Natural killer cell (primary cell): ENCODE measurements at regions not wholly inside any gene's neighbourhood (a gene's known extent, or its start where the extent isn't known, plus 50 kb on each side); places are given as distances from the start of the nearest gene placed in this dataset.

Experiments used
- ATAC-seq, 3 donors: fragments of 150-1000 bp in 2 of 3; fragments of 200-7000 bp in 1 of 3; cut with Tn5 transposase; 1 replicate in 1 of 3; 2 replicates in 2 of 3; pipeline ENCODE4 v1.10.0; 2021; ENCODE audit warnings: mild to moderate bottlenecking in 2 of 3, moderate library complexity in 2 of 3
- DNase-seq, 2 donors: peaks; one replicate each; pipeline versions ENCODE4 v3.0.0 to v3.0.0-alpha.2; 2013 to 2021; ENCODE audit warnings: mixed read lengths in 1 of 2
- H3K27ac ChIP-seq: one replicate; pipeline ENCODE4 v1.5.1; 2013; ENCODE audit warnings: mild to moderate bottlenecking, low read length
- H3K27me3 ChIP-seq: one replicate; pipeline ENCODE4 v1.6.1; 2013; ENCODE audit warnings: low read length; ENCODE audit not compliant: control insufficient read depth, insufficient read depth
- H3K36me3 ChIP-seq: one replicate; pipeline ENCODE4 v1.6.1; 2013; ENCODE audit warnings: low read length; ENCODE audit not compliant: control insufficient read depth, insufficient read depth
- H3K4me1 ChIP-seq: one replicate; pipeline ENCODE4 v1.6.1; 2013; ENCODE audit warnings: low read length; ENCODE audit not compliant: control insufficient read depth, insufficient read depth
- H3K4me3 ChIP-seq: one replicate; pipeline ENCODE4 v1.5.1; 2013; ENCODE audit warnings: low read length
- H3K9me3 ChIP-seq: one replicate; pipeline ENCODE4 v1.6.1; 2013; ENCODE audit warnings: low read length; ENCODE audit not compliant: control insufficient read depth, insufficient read depth
- H3K27ac Mint-ChIP-seq, 2 donors: one replicate each; pipeline ENCODE4 v1.8.0; 2022; ENCODE audit warnings: mild to moderate bottlenecking in 2 of 2, mixed read lengths in 2 of 2, moderate library complexity in 1 of 2
- H3K27me3 Mint-ChIP-seq, 2 donors: one replicate each; pipeline ENCODE4 v1.8.0; 2022; ENCODE audit warnings: low read depth in 2 of 2, mixed read lengths in 2 of 2
- H3K36me3 Mint-ChIP-seq: one replicate; pipeline ENCODE4 v1.8.0; 2022; ENCODE audit warnings: mixed read lengths
- H3K4me1 Mint-ChIP-seq, 2 donors: one replicate each; pipeline ENCODE4 v1.8.0; 2022; ENCODE audit warnings: mixed read lengths in 2 of 2
- H3K4me3 Mint-ChIP-seq: one replicate; pipeline ENCODE4 v1.8.0; 2022; ENCODE audit warnings: mild to moderate bottlenecking, moderate library complexity, mixed read lengths
- H3K9me3 Mint-ChIP-seq, 2 donors: one replicate each; pipeline ENCODE4 v1.8.0; 2022; ENCODE audit warnings: mixed read lengths in 2 of 2
- WGBS: methylation state at CpG from one replicate; pipeline ENCODE4 v1.1.7; 2013; ENCODE audit warnings: missing lambda C conversion rate; ENCODE audit not compliant: insufficient coverage; 5-methylcytosine and 5-hydroxymethylcytosine counted together
- intact Hi-C: fragments of 100-400 bp; cut with micrococcal nuclease; formaldehyde crosslinking; loops from one replicate; pipeline ENCODE4 v1.14.2; 2022
- TF ChIP-seq, protein P1 (sequence below): fragments of 200-600 bp; IDR thresholded peaks from one replicate; pipeline ENCODE4 v1.8.0; 2022; ENCODE audit warnings: antibody characterized with exemption

DNA sequence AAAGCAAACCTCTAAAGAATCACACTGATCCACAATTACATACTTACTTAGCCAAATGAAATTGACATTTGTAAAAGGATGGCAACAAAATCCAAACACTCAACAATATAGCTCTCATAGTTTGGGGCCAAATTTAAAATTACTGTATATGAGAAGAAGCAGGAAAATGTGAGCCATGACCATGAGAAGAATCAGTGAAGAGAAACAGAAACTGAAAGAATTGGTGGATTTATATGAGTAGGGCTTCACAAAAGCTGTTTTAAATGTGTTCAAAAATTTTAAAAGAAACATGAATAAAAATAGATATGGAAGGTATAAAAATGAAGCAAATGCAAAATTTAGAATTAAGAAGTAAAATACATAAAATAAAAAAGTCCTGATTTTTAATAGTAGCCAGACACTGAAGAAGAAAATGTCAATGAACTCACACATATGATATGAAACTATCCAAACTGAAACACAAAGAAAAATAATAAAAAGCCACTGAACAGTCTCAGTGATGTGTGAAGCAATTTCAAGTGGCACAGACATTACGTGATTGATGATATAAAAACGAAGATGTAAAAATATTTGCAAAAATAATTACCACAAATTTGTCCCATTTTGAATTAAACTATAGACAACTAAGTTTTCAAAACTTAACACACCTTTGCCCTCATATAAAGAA lies 87.9 kb upstream of the MDGA2 start:
- Mint-ChIP-seq H3K4me1 (no peaks in the 10 kb centered on the region), H3K36me3 (peaks cover 13% of the 10 kb centered on the region), H3K27me3 (no peaks in the 10 kb centered on the region), H3K27ac (no peak overlapping the region), H3K9me3 (peaks cover 12 to 22% of the 10 kb centered on the region in 2 donors), H3K4me3 (no peak overlapping the region)
- Histone ChIP-seq H3K36me3 (no peaks in the 10 kb centered on the region), H3K4me3 (no peak overlapping the region), H3K27me3 (no peaks in the 10 kb centered on the region), H3K27ac (no peak overlapping the region), H3K9me3 (no peaks in the 10 kb centered on the region), H3K4me1 (no peaks in the 10 kb centered on the region)
- WGBS: 100% methylated on average over 1 of the region's 2 CpGs
- TF ChIP-seq, protein P1, sequence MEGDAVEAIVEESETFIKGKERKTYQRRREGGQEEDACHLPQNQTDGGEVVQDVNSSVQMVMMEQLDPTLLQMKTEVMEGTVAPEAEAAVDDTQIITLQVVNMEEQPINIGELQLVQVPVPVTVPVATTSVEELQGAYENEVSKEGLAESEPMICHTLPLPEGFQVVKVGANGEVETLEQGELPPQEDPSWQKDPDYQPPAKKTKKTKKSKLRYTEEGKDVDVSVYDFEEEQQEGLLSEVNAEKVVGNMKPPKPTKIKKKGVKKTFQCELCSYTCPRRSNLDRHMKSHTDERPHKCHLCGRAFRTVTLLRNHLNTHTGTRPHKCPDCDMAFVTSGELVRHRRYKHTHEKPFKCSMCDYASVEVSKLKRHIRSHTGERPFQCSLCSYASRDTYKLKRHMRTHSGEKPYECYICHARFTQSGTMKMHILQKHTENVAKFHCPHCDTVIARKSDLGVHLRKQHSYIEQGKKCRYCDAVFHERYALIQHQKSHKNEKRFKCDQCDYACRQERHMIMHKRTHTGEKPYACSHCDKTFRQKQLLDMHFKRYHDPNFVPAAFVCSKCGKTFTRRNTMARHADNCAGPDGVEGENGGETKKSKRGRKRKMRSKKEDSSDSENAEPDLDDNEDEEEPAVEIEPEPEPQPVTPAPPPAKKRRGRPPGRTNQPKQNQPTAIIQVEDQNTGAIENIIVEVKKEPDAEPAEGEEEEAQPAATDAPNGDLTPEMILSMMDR: no peak
- intact Hi-C loops: no loop called here
- DNase-seq (no peak), ATAC-seq (no peak)

- intact Hi-C loops: no loop called here
- Mint-ChIP-seq H3K4me1 (no peaks in the 10 kb centered on the region), H3K9me3 (peaks cover 9 to 11% of the 10 kb centered on the region in 2 donors), H3K27ac (no peak overlapping the region), H3K4me3 (no peak overlapping the region), H3K36me3 (no peaks in the 10 kb centered on the region), H3K27me3 (no peaks in the 10 kb centered on the region)
- ATAC-seq (no peak), DNase-seq (no peak)
- Histone ChIP-seq H3K27me3 (no peaks in the 10 kb centered on the region), H3K36me3 (no peaks in the 10 kb centered on the region), H3K27ac (no peak overlapping the region), H3K9me3 (no peaks in the 10 kb centered on the region), H3K4me3 (no peak overlapping the region), H3K4me1 (no peaks in the 10 kb centered on the region)
- 100% methylated on average over 1 of the region's 1 CpG for WGBS
- TF ChIP-seq, protein P1: no peak
Observed at GRCh38 chr14:47746986-47747385, 71.6 kb upstream of the MDGA2 start.

GRCh38 chr14:47744155-47744554 lies 68.8 kb upstream of the MDGA2 start:
- H3K27me3 Mint-ChIP-seq: no peaks in the 10 kb centered on the region
- WGBS: no CpG with 5 or more reads among the region's 1 CpG
- H3K36me3 Mint-ChIP-seq: no peaks in the 10 kb centered on the region
- Histone ChIP-seq H3K9me3 (no peaks in the 10 kb centered on the region), H3K4me3 (no peak overlapping the region), H3K4me1 (no peaks in the 10 kb centered on the region), H3K27me3 (no peaks in the 10 kb centered on the region), H3K27ac (no peak overlapping the region), H3K36me3 (no peaks in the 10 kb centered on the region)
- no peaks in the 10 kb centered on the region for H3K4me1 Mint-ChIP-seq
- no peak overlapping the region for H3K27ac Mint-ChIP-seq
- H3K4me3 Mint-ChIP-seq: no peak overlapping the region
- TF ChIP-seq, protein P1: no peak
- H3K9me3 Mint-ChIP-seq: peaks cover 3 to 8% of the 10 kb centered on the region in 2 donors
- DNase-seq (no peak), ATAC-seq (no peak)
- intact Hi-C loops: no loop called here

DNA sequence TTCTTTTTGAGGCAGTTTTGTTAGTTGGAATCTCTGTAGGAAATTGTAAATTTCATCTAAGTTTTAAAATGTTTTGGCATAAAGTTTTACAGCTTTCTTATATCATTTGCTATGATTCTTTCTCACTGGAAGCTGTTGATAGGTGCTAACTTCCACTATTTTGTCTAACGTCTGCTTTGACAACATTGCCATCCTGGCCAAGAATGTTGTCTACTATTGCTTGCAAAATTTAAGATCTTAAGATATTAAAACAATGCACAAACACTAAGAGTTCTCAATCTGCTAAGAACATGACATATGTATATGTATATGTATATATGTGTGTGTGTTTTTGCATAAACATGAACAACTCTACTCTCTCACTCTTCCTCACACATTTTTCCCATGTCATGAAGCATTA lies 64.1 kb upstream of the MDGA2 start:
- DNase-seq (no peak), ATAC-seq (no peak)
- no peak overlapping the region for H3K4me3 Mint-ChIP-seq
- no peaks in the 10 kb centered on the region for H3K36me3 Mint-ChIP-seq
- no peaks in the 10 kb centered on the region for H3K27me3 Mint-ChIP-seq
- 62% methylated on average over 1 of the region's 1 CpG for WGBS
- intact Hi-C loops: no loop called here
- no peaks in the 10 kb centered on the region for H3K4me1 Mint-ChIP-seq
- H3K9me3 Mint-ChIP-seq: peaks cover 6% of the 10 kb centered on the region in 2 donors
- Histone ChIP-seq H3K4me3 (no peak overlapping the region), H3K36me3 (no peaks in the 10 kb centered on the region), H3K4me1 (no peaks in the 10 kb centered on the region), H3K27me3 (no peaks in the 10 kb centered on the region), H3K9me3 (peaks cover 5% of the 10 kb centered on the region), H3K27ac (no peak overlapping the region)
- H3K27ac Mint-ChIP-seq: no peak overlapping the region
- TF ChIP-seq, protein P1: no peak
